Upper lobe of left lung (tissue), 6 donors: ENCODE measurements at regions not wholly inside any gene's neighbourhood (a gene's known extent, or its start where the extent isn't known, plus 50 kb on each side); places are given as distances from the start of the nearest gene placed in this dataset.

Experiments used
- ATAC-seq, 2 donors: fragments of 200-7000 bp; cut with Tn5 transposase; one replicate each; pipeline ENCODE4 v1.9.1; 2022; ENCODE audit warnings: mild to moderate bottlenecking in 2 of 2, moderate library complexity in 2 of 2; ENCODE audit not compliant: low FRiP score in 2 of 2
- DNase-seq, 2 donors: peaks; one replicate each; pipeline ENCODE4 v3.0.0-alpha.2; 2019 to 2020
- H3K27ac ChIP-seq, 4 donors: fragments of 200-600 bp; sonication (generic); one replicate each; pipeline ENCODE4 v1.5.1; 2016 to 2019
- H3K27me3 ChIP-seq, 4 donors: fragments of 200-600 bp; sonication (generic); one replicate each; pipeline ENCODE4 v1.5.1; 2017 to 2019
- H3K36me3 ChIP-seq, 4 donors: fragments of 200-600 bp; sonication (generic); one replicate each; pipeline ENCODE4 v1.5.1; 2016 to 2019
- H3K4me1 ChIP-seq, 4 donors: fragments of 200-600 bp; sonication (generic); one replicate each; pipeline ENCODE4 v1.5.1; 2018 to 2019
- H3K4me3 ChIP-seq, 4 donors: fragments of 200-600 bp; sonication (generic); one replicate each; pipeline ENCODE4 v1.5.1; 2017 to 2019; ENCODE audit warnings: mild to moderate bottlenecking in 2 of 4, moderate library complexity in 1 of 4
- H3K9me3 ChIP-seq, 4 donors: fragments of 200-600 bp; sonication (generic); one replicate each; pipeline ENCODE4 v1.5.1; 2018 to 2019
- EP300 ChIP-seq, 4 donors: sonication (generic); formaldehyde crosslinking; IDR thresholded peaks; one replicate each; pipeline ENCODE4 v1.5.1; 2017; ENCODE audit warnings: antibody characterized with exemption in 4 of 4, control low read depth in 2 of 4
- POLR2A ChIP-seq, 4 donors: fragments of 450-650 bp; IDR thresholded peaks; one replicate each; pipeline ENCODE4 v1.5.1; 2016 to 2017; ENCODE audit warnings: antibody characterized with exemption in 4 of 4, mild to moderate bottlenecking in 2 of 4
- POLR2AphosphoS5 ChIP-seq, 2 donors: sonication (generic); formaldehyde crosslinking; IDR thresholded peaks; one replicate each; pipeline ENCODE4 v1.5.1; 2017; ENCODE audit warnings: antibody characterized with exemption in 2 of 2
- WGBS, 2 donors: methylation state at CpG; one replicate each; pipeline ENCODE4 v1.1.5; 2017 to 2018; 5-methylcytosine and 5-hydroxymethylcytosine counted together
- TF ChIP-seq, protein P1 (sequence below), 6 experiments: fragments of 450-650 bp in 4 of 6; fragments of 200-600 bp in 2 of 6; sonication (generic) in 2 of 6; IDR thresholded peaks; one replicate each; pipeline ENCODE4 v1.5.1; 2016 to 2019; ENCODE audit warnings: antibody characterized with exemption in 6 of 6
- donor health status: DM: no; HTN: no; CAD: no; lungs with moderate emphysema.
- donor health status: DM: no; HTN: yes; CAD: no; lungs with severe emphysema.

DNA sequence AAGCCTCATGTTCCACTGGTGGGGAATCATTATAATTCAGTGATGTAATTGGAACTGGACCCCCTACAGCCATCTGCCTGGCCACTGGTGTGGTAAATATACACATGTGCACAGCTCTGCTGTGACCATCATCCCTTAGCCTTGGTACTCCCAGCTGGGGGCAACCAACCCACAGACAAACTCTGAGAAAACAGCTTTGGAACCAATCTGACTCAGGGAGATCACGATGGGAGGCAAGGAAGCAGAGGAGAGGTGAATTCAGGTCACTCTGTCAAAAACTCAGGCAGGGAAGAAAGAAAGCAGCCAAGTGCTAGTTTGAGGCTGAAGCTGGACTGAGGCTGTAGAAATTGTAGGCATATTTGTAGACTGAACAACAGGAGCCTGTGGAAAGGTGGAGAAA is 197.8 kb upstream of the GALNT2 start:
- Histone ChIP-seq H3K27me3 (no peaks in the 10 kb centered on the region), H3K36me3 (no peaks in the 10 kb centered on the region), H3K27ac (no peak overlapping the region), H3K4me3 (no peak overlapping the region), H3K4me1 (no peaks in the 10 kb centered on the region), H3K9me3 (no peaks in the 10 kb centered on the region)
- WGBS, 2 donors: 45 to 55% methylated on average over 1 of the region's 1 CpG
- no peak for TF ChIP-seq EP300 (IDR thresholded peaks at IDR 0.05)
- TF ChIP-seq POLR2AphosphoS5 (IDR thresholded peaks at IDR 0.05): no peak
- TF ChIP-seq, protein P1, sequence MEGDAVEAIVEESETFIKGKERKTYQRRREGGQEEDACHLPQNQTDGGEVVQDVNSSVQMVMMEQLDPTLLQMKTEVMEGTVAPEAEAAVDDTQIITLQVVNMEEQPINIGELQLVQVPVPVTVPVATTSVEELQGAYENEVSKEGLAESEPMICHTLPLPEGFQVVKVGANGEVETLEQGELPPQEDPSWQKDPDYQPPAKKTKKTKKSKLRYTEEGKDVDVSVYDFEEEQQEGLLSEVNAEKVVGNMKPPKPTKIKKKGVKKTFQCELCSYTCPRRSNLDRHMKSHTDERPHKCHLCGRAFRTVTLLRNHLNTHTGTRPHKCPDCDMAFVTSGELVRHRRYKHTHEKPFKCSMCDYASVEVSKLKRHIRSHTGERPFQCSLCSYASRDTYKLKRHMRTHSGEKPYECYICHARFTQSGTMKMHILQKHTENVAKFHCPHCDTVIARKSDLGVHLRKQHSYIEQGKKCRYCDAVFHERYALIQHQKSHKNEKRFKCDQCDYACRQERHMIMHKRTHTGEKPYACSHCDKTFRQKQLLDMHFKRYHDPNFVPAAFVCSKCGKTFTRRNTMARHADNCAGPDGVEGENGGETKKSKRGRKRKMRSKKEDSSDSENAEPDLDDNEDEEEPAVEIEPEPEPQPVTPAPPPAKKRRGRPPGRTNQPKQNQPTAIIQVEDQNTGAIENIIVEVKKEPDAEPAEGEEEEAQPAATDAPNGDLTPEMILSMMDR (IDR thresholded peaks at IDR 0.05): no peak
- no peak for TF ChIP-seq POLR2A (IDR thresholded peaks at IDR 0.05)
- no peak for ATAC-seq
- no peak for DNase-seq

DNA sequence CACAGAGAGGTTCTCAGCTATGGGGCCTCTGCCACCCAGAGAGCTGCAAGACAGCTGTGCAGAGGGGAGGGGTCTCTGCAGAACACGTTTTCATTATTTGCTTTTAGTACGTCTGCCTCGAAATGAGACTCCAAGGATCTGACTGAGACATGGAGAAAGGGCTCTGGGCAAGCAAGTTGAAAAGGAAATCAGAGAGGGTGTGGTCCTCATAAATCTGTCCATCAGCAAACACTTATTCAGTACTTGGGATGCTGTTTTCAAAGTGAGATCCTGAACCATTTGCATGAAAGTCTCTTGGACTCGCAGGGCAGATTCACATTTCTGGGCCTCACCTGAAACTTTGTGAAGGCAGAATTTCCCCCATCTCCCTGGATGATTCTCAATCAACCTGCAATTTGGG is 197.4 kb upstream of the GALNT2 start:
- no peak for TF ChIP-seq POLR2AphosphoS5 (IDR thresholded peaks at IDR 0.05)
- no peak for TF ChIP-seq POLR2A (IDR thresholded peaks at IDR 0.05)
- TF ChIP-seq, protein P1 (IDR thresholded peaks at IDR 0.05): no peak
- no peak for TF ChIP-seq EP300 (IDR thresholded peaks at IDR 0.05)
- Histone ChIP-seq H3K4me3 (no peak overlapping the region), H3K27ac (no peak overlapping the region), H3K27me3 (no peaks in the 10 kb centered on the region), H3K4me1 (no peaks in the 10 kb centered on the region), H3K9me3 (no peaks in the 10 kb centered on the region), H3K36me3 (no peaks in the 10 kb centered on the region)
- DNase-seq (no peak), ATAC-seq (no peak)
- WGBS, 2 donors: 54 to 69% methylated on average over 4 of the region's 4 CpGs

DNA sequence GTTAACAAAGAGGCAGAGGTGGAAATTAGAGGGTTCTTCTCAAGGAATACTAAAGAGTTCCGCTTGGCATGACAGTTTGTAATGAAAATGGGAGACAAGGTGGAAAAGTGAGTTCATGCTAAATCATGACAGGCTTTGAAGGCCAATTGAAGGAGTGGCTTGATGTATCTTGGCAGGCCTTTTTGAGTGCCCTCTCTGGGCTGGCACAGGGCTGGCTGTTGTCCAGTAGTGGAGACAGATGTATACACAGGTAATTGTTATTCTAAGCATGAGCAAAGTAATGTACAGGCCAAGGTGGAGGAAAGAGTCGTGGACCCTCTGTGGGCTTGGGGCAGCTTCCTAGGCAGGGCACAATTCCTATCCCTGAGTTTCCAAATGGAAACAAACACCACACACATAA is 196.7 kb upstream of the GALNT2 start:
- Histone ChIP-seq H3K4me3 (no peak overlapping the region), H3K36me3 (no peaks in the 10 kb centered on the region), H3K9me3 (no peaks in the 10 kb centered on the region), H3K27me3 (no peaks in the 10 kb centered on the region), H3K27ac (no peak overlapping the region), H3K4me1 (no peaks in the 10 kb centered on the region)
- DNase-seq (no peak), ATAC-seq (no peak)
- WGBS, 2 donors: 66 to 85% methylated on average over 2 of the region's 2 CpGs
- no peak for TF ChIP-seq POLR2A (IDR thresholded peaks at IDR 0.05)
- no peak for TF ChIP-seq POLR2AphosphoS5 (IDR thresholded peaks at IDR 0.05)
- TF ChIP-seq, protein P1 (IDR thresholded peaks at IDR 0.05): no peak
- no peak for TF ChIP-seq EP300 (IDR thresholded peaks at IDR 0.05)

DNA sequence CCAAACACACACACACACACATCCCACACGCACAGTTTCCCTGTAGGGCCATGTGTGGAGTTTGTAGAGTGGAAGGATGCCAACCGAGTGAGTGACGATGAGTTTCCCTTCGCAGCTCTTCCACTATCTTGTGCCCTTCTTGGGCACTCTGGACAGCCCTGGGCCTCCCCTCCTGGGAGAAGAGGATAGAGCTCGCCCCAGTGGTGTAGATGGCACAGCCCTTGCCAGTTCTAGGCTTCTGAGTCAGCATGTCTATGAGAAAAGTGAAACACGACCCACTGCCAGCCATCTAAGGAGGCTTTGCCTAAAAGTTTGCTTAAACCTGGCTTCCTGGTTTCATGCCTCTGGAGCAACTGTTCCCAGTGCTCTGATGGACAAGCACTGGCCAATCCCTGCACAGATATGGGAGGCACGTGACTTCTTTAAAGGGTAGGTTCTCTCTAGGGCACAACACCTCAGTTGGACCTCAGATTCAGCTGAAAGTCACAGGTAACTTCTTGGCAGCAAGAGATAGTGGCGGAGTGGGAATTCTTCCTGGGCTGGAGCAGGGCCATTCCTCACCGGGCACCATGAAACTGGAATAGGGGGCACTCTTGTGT is 195.9 kb upstream of the GALNT2 start:
- Histone ChIP-seq H3K9me3 (no peaks in the 10 kb centered on the region), H3K4me1 (no peaks in the 10 kb centered on the region), H3K4me3 (no peak overlapping the region), H3K36me3 (no peaks in the 10 kb centered on the region), H3K27ac (no peak overlapping the region), H3K27me3 (no peaks in the 10 kb centered on the region)
- no peak for DNase-seq
- 91% methylated on average over 9 of the region's 9 CpGs for WGBS, 2 donors
- no peak for TF ChIP-seq POLR2AphosphoS5 (IDR thresholded peaks at IDR 0.05)
- TF ChIP-seq EP300 (IDR thresholded peaks at IDR 0.05): no peak
- TF ChIP-seq POLR2A (IDR thresholded peaks at IDR 0.05): no peak
- TF ChIP-seq, protein P1 (IDR thresholded peaks at IDR 0.05): no peak
- no peak for ATAC-seq

DNA sequence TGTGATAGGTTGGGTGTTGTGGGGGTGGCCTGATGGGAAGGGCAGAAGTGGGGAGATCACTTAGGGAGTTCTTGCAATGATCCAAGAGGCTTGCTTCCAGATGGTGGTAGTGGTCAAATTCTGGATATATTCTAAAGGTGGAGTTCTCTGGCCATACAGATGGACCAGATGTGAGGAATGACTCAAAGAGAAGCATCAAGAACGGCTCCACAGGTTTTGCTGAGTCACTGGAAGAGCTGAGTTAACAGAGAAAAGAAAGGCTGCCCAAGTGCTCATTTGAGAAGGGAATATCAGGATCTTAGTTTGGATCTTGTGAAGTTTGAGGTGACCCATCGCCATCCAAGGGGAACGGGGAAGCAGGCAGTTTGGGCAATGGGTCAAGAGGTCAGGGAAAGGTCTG is 192.9 kb upstream of the GALNT2 start:
- no peak overlapping the region for H3K4me3 ChIP-seq
- no peak for ATAC-seq
- H3K9me3 ChIP-seq: no peaks in the 10 kb centered on the region
- H3K27ac ChIP-seq: no peak overlapping the region
- WGBS, 2 donors: 78 to 80% methylated on average over 3 of the region's 3 CpGs
- DNase-seq: no peak
- H3K36me3 ChIP-seq: no peaks in the 10 kb centered on the region
- no peaks in the 10 kb centered on the region for H3K27me3 ChIP-seq
- TF ChIP-seq, protein P1 (IDR thresholded peaks at IDR 0.05): no peak
- TF ChIP-seq POLR2A (IDR thresholded peaks at IDR 0.05) (no peak), EP300 (IDR thresholded peaks at IDR 0.05) (no peak), POLR2AphosphoS5 (IDR thresholded peaks at IDR 0.05) (no peak)
- H3K4me1 ChIP-seq: no peaks in the 10 kb centered on the region
